HG02885 (cell line): ENCODE measurements at regions not wholly inside any gene's neighbourhood (a gene's known extent, or its start where the extent isn't known, plus 50 kb on each side); places are given as distances from the start of the nearest gene placed in this dataset.
"Not testable (repeated sequence)": the region's sequence is repeated elsewhere in the genome, so short reads cannot be mapped to it uniquely, and the experiment has no call there.

Source experiments
- ATAC-seq: cut with Tn5 transposase; IDR thresholded peaks from one replicate; pipeline ENCODE4 v1.9.1; 2021; ENCODE audit warnings: mild to moderate bottlenecking; ENCODE audit not compliant: unreplicated experiment, poor library complexity

- ATAC-seq, result no peak
Observed at GRCh38 chr1:115458426-115459114, 120.5 kb upstream of the NGF start.

DNA sequence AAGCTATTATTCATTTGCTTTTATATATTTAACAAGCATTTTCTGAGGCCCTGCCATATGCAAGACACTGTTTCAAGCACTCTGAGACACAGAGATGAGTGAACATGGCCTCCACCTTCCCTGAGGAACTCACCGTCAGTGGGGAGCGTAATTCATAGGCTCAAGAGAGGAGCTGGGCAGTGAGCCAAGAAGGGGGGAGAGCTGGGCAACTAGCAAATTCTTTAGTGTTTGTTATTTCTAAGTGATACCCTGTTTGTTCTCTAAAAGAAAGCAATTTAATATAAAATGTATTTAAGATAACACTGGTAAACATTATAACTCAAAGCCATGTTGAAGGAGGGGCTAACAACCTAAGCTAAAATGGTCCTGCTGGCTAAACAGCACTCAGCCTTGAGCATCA is 119.2 kb upstream of the NGF start:
- ATAC-seq, result no peak

- ATAC-seq, result no peak
Observed at GRCh38 chr1:115456441-115456961, 118.5 kb upstream of the NGF start.

DNA sequence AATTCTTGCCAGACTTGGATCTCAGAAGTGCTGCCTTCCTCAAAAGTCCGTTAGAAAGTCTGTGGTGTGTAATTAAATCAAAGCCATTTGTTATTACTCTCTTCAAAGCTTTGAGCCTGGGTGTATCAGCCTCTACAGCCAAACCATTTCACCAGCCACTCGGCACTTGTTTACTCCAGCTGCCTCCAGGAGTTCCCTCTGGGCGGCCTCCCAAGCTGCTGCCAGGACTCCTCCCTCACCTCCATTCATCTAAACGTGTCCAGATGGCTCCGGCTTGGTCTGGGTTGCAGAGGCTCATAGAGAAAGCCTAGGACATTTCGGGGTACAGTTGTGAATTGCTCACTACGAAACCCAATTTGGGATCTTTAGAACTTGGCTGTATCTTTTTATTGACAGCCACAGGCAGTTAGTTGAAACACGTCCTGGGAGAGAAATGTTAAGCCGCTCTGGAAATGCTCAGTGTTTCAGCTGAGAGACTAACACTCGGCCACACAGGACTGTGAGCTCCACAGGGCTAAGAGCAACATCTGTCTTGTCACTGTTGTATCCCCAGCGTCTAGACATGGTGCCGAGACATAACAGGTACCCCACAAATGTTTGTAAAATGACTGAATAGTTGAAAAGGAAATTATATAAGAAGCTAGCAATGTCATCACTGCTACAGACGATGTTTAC is 116.9 kb upstream of the NGF start:
- ATAC-seq, result no peak

- no peak for ATAC-seq
Observed at GRCh38 chr1:115453666-115454065, 115.6 kb upstream of the NGF start.

DNA sequence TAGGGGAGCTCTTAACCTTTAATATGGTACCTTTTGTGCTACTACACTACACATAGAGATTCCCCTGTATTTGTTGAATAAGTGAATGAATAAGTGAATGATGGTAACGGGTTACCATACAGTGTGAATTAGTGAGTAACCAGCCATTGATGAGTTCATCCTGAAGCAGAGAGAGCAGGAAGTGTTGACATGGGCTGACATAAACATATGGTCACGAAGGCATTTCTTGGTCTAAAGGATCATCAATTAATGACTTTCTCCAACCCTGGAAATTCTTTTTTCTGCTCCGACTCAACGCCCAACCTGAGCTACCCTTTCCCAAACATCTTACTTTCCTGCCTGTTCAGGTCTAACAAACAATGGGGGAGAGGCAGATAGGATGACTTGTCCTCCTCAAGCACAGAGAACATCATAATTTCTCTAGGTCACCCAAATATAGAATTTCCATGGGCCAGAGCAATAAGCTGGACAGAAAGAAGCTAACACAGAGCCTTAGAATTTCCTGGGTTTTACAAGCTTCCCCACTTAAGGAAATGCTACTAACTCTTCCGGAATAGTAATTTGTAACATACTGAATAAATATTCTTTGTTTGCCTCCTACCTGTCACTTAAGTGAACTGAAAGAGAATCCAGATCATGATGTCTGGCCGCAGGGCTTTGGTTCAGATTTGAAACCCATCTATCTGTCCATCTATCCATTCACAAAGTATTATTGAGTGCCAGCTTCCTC is 114.7 kb upstream of the NGF start:
- no peak for ATAC-seq

DNA sequence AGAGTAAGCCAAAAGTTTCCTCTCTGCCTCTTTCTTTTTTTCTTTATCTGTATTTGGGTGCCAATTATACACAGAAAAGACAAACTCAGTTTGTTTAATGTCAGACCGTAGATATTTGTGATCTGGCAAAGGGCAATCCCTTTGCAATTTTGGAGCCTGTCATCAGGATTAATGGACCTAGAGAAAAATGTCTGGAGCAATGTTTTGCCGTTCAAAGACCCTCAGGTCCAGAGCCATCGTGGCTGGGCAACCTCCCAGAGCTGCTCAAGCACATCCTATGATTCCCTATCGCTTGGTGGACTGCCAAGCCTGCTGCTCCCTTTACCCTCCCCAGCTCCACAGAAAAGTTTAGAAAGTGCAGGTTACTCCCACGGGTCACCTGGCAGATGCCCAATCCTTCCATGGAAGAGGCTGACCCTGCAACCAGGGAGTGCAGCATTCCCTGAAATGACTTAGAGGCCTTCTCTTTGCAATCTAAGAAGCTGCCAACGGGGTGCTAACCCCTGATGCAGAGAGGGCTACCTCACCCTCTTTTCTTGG is 112.5 kb upstream of the NGF start:
- no peak for ATAC-seq

- no peak for ATAC-seq
Observed at GRCh38 chr1:115448282-115449044, 110.4 kb upstream of the NGF start.

DNA sequence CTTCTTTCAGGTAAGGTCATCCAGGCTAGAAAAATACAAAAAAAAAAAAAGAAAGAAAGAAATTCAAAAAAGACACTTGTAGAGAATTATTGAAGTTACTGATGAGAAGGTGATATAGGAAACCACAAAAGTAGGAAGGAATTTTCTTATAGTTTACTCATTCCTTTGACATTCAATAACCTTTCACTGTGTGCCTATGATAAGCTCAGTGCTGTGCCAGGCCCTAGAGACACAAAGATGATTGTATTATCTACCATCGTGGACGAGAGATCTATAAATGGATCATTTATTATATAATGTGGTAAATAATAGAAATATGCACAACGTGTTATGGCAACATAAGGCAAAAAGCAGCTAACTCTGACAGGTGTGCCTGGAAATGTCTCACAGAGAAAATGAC is 109.6 kb upstream of the NGF start:
- no peak for ATAC-seq

- no peak for ATAC-seq
Observed at GRCh38 chr1:115445090-115445489, 107.0 kb upstream of the NGF start.

- no peak for ATAC-seq
Observed at GRCh38 chr1:115440733-115441132, 102.7 kb upstream of the NGF start.

- ATAC-seq, result not testable (repeated sequence)
Observed at GRCh38 chr1:115439520-115439919, 101.5 kb upstream of the NGF start.

GRCh38 chr1:115437196-115437595 is 99.1 kb upstream of the NGF start:
- no peak for ATAC-seq

DNA sequence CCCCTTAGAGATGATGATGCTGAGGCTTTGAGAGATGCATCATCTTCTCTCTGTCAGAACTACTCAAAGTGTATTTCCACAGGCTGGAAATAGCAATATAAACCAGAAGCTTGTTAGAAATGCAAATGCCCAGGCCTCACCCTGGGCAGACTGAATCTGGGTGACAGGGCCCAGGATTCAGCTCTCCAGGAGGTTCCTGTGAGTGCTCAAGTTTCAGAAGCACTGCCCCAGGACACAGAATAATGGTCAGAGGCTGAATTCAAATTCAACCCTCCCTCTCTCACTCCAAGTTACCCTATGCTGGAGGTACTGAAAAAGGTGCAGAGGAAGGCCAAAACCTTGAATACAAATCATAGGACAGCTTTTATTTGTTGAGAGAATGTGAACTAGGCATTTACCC is 98.5 kb upstream of the NGF start:
- no peak for ATAC-seq

DNA sequence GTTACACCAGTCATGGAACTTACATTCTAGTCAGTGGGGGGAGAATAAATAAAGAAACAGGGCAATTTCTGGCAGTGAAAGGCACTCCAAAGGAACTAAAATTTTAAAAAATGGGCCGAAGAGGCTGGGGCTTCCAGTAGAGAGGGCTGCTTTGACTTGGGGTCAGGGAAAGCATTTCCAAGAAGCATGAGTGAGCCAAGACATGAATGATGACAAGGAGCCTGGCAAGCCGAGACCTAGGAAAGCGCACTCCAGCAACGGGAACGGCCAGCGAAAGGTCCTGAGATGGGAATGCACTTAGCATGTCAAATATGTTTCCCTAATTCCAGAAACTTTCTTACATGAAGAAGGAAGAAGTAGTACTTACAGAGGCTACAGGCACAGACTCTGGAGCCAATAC is 95.4 kb upstream of the NGF start:
- no peak for ATAC-seq

GRCh38 chr1:115432061-115432460 is 94.0 kb upstream of the NGF start:
- ATAC-seq, result no peak

- no peak for ATAC-seq
Observed at GRCh38 chr1:115430441-115431158, 92.6 kb upstream of the NGF start.

- ATAC-seq, result no peak
Observed at GRCh38 chr1:115429884-115430283, 91.8 kb upstream of the NGF start.

- no peak for ATAC-seq
Observed at GRCh38 chr1:115429241-115429640, 91.2 kb upstream of the NGF start.

- no peak for ATAC-seq
Observed at GRCh38 chr1:115428676-115429075, 90.6 kb upstream of the NGF start.
